Right renal pelvis (tissue), 4 donors: ENCODE measurements at regions not wholly inside any gene's neighbourhood (a gene's known extent, or its start where the extent isn't known, plus 50 kb on each side); places are given as distances from the start of the nearest gene placed in this dataset.
"Not testable (repeated sequence)": the region's sequence is repeated elsewhere in the genome, so short reads cannot be mapped to it uniquely, and the experiment has no call there.

Experiments used
- DNase-seq, 4 donors: peaks; one replicate each; pipeline ENCODE4 v3.0.0-alpha.2; 2013; ENCODE audit warnings: low read depth in 4 of 4, low spot score in 3 of 4, missing footprints in 1 of 4

GRCh38 chr11:34757026-34757451 lies 136.1 kb downstream of the EHF start:
- no peak for DNase-seq

DNA sequence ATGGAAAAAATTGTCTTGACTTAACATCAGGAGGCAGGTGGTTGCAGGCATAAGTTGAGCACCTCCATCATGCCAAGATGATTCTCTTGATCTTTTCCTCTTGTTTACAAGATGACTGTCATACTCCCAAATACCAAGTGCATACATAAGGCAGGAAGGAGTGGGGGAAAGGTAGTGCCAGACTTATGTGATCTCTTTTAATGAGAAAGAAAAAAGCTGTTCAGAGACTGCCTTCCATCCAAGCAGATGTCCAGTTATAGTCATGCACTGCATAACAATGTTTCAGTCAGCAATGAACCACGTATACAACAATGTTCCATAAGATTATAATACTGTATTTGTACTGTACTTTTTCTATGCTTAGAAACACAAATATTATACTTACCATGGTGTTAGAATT lies 135.7 kb downstream of the EHF start:
- no peak for DNase-seq

- DNase-seq, result no peak
Measured at GRCh38 chr11:34755671-34756070, 134.8 kb downstream of the EHF start.

DNA sequence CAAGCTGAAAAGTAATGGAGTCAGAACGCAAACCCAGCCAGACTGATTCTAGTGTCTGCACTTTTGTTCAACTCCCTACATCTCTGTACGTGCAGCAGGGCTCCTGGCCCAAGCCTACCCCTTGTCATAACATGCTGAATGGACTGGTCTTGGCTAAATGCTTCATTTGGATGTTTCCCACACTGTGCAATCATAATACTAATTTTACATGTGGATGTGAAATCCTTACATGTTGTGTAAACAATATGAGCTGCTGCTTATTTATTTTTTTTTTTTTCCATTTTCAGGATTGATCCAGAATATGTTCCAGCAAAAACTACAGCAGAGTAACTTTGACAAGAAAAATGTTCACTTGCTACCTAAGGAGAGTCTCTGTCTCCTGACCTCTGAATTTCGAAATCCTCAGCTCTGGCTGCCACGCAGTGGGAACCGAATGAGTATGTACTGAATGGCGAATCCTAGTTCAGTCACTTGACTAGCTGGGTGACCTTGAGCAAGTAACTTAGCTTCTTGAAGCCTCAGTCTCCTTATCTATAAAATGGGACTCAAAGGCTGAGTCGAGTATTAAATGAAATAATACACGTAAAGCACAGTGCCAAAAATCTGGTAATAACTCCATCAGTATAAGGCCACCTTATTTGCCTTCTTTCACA lies 133.4 kb downstream of the EHF start:
- no peak for DNase-seq

DNA sequence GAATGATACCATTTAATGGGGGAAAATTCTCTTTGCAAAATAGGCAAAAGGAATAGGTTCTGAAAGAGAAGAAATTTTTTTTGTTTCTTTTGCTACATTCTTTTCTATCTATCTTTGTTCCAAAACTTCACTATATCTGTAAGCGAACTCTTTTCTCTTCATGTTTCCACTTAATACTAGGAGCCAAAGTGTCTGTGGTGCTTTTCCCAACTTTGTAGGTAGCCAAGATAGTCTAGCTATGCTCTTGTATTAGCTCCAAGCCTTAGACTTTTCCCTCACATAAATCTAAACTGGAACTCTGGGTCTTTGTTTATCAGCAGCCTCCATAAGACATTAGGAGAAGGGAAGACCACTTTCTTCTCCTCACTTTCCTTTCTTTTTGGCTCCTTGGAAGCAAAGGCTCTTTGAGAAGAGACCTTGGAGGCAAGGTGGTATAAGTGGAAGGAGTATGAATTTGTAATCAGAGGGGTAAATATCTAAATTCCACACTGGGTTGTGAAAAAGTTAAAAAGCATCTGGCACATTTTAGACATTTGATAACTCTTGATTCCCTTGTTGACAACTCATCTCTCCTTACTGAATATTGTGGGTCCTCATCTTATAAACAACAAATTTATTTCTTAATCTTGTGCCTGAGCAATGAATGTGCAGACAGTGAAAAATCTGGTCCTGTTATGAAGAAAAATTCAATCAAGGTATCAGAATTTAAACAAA lies 130.0 kb downstream of the EHF start:
- no peak for DNase-seq

DNA sequence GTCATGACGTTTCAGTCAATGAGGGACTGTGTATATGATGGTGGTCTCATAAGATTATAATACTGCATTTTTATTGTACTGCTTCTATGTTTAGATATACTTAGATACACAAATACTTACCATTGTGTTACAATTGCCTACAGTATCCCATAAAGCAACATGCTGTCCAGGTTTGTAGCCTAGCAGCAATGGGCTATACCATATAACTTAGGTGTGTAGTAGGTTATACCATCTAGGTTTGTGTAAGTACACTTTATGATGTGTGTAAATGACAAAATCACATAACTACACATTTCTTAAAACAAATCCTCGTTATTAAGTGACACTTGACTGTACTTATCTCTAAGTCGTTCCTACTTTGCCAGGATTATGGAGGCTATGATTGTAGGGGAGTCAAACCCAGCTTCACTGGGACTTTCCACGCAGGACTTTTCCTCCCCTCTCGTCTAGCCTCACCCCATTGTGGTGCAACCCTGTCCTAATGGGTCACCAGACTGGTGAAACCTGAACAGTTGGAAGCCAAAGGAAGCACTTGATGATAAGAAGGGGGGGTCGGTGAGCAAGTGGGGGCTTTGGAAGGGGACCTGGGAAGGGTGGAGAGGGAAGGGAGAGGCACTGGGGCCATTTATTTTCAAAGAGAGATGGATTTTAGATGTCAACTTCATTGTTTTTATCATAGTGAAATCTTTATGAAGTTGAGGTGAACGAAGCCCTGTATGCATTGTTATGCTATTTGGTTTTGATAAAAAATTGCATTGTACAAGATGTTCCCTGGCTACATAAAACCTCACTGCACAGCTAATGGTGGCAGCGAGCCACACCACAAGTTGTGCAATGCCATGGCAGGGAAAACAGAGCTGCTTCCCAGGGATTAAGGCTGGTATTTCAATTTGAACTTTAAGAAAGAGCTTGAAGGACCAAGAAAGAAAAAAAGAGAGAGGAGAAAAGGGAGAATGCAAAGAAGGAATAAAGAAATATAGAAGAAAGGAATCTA lies 129.1 kb downstream of the EHF start:
- DNase-seq, result no peak

DNA sequence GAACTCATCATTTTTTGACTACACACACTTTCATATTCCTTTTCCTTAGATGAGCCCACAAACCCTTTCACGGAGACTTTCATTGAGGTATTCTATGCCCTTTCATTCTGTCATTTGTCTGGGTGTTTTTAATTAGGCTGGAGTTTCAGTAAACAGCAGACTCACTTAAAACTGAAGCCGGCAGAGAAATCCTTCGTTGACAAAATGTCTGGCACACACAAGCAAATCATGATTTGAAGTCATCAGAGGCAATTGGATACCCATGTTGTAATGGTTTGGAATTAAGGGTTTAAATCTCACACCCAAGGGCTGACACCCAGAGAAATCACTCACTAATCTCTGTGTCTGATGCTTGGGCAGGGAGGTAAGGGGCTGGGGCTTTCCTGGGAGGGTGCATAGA lies 127.1 kb downstream of the EHF start:
- DNase-seq, result no peak

DNA sequence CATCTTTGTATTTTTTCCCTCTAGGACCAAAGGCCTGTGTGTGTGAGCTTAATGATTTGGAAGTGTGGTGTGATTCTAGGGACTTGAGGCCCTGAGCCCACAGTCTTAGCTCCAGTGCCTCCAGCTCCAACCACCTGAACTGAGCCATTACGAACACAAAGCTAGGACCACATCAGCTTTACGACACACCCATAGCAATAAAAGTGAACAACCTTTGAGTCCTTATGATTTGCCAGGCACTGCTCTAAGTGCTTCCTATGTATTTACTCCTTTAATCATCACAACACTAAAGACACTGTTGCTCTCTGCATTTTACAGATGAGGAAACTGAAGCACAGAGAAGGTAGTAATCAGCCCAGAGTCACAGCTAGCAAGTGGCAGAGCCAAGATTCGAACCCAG lies 126.4 kb downstream of the EHF start:
- DNase-seq, result no peak

GRCh38 chr11:34745195-34745594 lies 124.3 kb downstream of the EHF start:
- no peak for DNase-seq

DNA sequence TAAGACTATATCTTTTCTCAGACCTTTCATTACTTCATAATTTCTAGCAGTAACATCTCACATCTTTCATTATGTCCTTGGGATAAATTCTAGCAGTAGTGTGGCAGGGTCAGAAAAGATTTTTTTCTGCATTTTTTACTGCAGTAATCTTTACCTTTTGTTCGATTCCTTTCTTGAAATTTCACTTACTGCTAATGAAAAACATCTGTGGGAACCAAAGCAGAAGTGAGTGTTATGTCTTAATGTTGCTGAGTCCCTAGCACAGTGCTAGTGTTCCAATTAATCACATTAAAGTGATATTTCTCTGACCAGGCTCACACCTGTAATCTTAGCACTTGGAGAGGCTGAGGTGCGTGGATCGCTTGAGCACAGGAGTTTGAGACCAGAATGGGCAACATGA lies 123.6 kb downstream of the EHF start:
- no peak for DNase-seq

DNA sequence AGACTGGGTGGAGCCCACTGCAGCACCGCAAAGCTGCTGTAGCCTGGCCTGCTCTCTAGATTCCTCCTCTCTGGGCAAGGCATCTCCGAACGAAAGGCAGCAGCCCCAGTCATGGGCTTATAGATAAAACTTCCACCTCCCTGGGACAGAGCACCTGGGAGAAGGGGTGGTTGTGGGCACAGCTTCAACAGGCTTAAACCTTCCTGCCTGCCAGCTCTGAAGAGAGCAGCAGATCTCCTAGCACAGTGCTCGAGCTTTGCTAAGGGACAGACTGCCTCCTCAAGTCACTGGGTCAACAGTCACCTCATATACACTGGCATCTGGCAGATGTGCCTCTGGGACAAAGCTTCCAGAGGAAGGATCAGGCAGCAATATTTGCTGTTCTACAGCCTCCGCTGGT lies 117.3 kb downstream of the EHF start:
- no peak for DNase-seq

- DNase-seq, result no peak
Measured at GRCh38 chr11:34732831-34733230, 111.9 kb downstream of the EHF start.

- DNase-seq, result no peak
Measured at GRCh38 chr11:34731603-34732002, 110.7 kb downstream of the EHF start.

- DNase-seq, result no peak
Measured at GRCh38 chr11:34730544-34731295, 109.8 kb downstream of the EHF start.

DNA sequence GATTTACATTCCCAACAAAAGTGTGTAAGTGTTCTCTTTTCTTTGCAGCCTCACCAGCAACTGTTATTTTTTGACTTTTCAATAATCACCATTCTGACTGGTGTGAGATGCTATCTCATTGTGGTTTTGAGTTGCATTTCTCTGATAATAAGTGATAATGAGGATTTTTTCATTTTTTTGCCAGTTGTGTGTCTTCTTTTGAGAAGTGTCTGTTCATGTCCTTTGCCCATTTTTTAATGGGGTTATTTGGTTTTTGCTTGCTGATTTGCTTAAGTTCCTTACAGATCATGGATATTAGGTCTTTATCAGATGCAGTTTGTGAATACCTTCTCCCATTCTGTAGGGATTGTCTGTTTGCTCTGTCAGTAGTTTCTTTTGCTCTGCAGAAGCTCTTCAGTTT lies 107.7 kb downstream of the EHF start:
- DNase-seq, result no peak

GRCh38 chr11:34727228-34727737 lies 106.4 kb downstream of the EHF start:
- DNase-seq, result no peak

- no peak for DNase-seq
Measured at GRCh38 chr11:34724973-34725372, 104.1 kb downstream of the EHF start.

- DNase-seq, result no peak
Measured at GRCh38 chr11:34721646-34722045, 100.8 kb downstream of the EHF start.

DNA sequence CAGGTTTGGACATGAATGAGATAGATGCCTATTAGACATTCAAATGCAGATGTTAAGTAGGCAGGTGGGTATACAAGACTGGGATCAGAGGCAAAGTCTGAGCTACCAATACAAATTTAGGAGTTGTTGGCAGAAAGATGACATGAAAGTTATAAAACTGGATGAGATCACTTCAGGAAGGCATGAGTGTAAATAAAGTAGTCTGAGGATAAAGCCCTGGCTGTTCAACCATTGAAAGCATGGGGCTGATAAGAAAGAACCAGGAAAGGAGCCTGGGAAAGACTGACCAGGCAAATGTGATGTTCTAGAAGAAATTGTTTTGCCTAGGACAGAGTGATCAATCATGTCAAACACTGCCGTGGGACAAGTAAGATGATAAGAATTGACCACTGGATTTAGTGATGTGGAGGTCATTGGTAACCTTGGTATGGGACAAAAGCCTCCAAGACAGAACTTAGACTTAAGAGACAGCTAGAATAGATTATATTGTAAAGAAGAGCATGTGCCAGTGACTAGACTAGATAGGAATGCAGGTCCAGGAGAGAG lies 98.5 kb downstream of the EHF start:
- no peak for DNase-seq

GRCh38 chr11:34713631-34714030 lies 92.7 kb downstream of the EHF start:
- not testable (repeated sequence) for DNase-seq
